CD4-positive, alpha-beta T cell treated with Interleukin-6 for 4 hours (primary cell): ENCODE measurements at regions not wholly inside any gene's neighbourhood (a gene's known extent, or its start where the extent isn't known, plus 50 kb on each side); places are given as distances from the start of the nearest gene placed in this dataset.
"Not testable (repeated sequence)": the region's sequence is repeated elsewhere in the genome, so short reads cannot be mapped to it uniquely, and the experiment has no call there.

Experiments used
- DNase-seq: peaks from one replicate; pipeline ENCODE4 v3.0.0-alpha.2; 2020; ENCODE audit warnings: mixed read lengths

DNA sequence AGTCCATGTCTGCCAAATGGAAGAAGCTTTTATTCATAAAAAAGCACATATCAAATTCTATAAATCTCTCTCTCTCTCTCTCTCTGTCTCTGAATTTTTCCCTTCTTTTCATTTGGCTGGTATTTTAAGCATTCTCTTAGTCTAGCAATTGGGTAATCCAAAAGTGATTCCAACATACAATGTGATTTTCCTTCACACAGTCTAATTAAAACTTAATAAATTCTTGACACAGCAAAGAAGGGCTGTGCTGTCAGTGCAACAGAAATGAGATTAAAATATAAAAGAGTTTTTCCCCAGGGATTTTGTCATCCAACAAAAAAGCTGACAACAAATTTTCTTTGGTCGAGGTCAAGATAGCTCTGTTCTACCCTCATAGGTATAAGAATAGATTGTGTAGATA lies 216.9 kb downstream of the CENPC start:
- no peak for DNase-seq

DNA sequence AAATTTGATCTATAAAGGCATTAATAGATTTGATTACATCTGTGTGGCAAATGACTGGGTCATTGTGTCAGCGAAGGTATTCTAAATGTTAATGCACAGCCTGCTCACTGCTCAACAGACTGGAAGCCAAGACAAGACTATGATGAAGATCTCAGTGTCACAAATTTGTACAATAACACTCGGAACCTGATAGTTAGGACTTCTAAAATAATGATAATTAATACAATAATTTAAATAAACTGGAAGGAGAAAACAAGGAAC lies 217.4 kb downstream of the CENPC start:
- no peak for DNase-seq

DNA sequence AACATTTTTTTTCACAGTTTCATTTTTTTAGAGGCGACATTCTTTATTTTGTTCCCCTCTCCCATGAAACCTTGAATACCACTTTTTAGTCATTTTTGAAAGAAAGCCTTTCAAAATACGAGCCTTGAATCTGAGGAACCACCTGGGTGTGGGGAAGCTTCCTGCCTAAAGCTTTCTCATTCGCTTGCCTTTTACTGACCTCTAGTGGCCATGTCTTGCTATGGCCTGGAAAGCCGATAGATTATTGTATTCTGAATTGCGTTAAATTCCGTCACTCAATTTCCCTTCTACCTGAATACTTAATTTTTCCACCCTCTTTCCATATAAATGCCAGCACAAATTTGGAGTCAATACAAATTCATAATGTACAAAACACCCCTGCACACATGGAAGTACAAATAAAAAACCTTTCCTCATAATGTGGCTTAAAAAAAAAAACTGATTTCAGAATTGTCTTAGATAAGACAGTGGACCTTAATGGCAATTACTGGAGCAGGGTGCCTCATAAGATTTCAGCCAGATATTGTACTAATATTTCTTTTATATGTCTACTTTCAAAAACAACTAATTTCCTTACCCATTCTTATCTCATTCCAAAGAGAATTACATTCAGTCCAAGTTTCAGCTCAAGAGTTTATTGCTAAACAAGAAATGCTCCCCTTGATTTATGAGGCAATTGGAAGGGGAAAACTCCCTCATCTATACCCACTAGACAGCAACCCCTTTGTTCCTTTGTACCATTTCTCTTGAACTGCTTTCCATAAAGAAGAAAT lies 217.9 kb downstream of the CENPC start:
- DNase-seq: peak; percentile 27

DNA sequence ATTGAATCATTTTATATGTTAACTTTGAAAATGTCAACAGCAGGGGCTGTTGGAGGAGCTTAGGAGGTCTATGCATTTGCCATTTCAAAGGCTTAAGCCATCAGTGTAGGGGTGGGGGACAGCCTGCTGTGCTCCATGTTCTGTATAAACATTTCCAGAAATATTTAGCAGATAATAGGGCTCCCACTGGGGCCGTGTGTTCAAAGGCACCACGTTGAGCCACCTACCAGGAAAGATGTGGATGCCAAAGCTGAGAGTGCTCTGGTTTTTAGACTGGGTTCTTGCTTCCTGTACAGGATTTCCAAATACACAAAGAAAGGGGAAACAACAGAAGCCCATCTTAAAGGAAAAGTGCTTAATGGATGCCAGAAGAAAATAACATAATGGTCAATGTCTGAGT lies 219.5 kb downstream of the CENPC start:
- DNase-seq: no peak

DNA sequence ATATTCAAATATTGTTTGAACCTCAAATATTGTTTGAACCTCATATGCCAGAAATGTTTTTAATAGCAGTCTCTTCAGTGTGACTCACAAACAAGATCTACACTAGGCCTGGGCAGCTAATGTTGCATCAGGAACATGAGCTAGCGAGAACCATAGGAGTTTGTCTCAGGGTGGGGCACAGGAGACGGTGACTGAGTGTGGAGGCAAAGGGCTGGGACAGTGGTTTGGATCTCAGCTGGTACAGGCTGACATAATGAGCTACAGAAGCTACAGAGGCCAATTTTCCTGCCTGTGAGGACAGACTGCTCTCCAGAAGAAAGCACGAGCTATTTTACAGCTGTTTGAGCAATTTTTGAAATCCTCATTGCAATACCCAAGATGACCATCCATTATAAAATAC lies 224.7 kb downstream of the CENPC start:
- DNase-seq: no peak

DNA sequence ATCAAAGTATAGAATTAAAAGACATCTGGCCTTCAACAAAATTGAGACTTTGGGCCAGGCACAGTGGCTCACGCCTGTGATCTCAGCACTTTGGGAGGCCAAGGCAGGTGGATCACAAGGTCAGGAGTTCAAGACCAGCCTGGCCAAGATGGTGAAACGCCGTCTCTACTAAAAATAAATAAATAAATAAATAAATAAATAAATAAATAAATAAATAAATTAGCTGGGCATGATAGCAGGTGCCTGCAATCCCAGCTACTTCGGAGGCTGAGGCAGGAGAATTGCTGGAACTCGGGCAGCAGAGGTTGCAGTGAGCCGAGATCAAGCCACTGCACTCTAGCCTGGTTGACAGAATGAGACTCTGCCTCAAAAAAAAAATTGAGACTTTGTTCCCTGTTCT lies 225.7 kb downstream of the CENPC start:
- DNase-seq: not testable (repeated sequence)

DNA sequence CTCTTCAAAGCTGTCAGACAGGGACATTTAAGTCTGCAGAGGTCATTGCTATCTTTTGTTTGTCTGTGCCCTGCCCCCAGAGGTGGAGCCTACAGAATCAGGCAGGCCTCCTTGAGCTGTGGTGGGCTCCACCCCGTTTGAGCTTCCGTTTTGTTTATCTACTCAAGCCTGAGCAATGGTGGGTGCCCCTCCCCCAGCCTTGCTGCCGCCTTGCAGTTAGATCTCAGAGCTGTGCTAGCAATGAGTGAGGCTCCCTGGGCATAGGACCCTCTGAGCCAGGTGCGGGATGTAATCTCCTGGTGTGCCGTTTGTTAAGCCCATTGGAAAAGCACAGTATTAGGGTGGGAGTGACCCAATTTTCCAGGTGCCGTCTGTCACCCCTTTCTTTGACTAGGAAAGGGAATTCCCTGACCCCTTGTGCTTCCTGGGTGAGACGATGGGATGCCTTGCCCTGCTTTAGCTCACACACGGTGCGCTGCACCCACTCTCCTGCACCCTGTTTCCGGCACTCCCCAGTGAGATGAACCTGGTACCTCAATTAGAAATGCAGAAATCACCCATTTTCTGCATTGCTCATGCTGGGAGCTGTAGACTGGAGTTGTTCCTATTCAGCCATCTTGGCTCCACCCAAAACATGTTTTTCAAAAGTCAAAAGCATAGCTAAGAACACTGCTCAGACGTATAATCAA lies 244.7 kb downstream of the CENPC start:
- DNase-seq: not testable (repeated sequence)

DNA sequence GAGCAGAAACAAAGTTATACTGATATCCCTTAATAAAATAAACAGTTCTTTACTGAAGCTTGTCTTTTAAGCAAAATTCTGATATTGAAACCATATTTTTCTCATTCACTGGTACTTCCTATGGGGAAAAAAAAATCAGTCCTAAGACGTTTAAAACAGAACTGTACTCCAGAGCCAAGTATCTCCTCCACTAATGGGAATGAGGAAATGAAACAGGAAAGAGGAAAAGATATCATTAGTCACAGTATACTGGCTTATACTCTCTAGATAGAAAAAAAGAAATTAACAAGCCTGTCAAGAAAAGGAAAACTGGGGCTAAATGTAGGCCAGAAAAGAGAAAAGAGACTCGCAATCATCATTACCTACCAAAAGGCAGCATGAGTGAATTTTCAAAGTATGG lies 252.7 kb downstream of the CENPC start:
- DNase-seq: no peak

DNA sequence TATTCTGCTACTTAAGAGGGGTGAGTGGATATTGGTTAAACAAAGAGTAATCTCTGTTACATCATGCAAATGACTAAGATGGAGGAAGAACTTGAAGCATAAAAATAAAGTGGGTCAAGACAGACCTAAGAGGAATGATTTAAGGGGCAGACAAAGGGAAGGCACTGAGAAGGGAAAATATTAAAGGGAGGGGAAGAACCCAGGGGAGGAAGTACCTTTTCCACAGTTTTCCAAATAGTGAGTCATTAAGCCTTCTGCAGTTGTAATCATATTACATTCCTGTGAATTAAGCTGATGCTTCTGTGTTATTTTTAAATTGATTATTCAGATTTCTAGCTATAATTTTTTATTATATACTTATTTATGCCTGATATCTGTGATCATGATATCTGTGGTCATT lies 253.3 kb downstream of the CENPC start:
- DNase-seq: no peak

DNA sequence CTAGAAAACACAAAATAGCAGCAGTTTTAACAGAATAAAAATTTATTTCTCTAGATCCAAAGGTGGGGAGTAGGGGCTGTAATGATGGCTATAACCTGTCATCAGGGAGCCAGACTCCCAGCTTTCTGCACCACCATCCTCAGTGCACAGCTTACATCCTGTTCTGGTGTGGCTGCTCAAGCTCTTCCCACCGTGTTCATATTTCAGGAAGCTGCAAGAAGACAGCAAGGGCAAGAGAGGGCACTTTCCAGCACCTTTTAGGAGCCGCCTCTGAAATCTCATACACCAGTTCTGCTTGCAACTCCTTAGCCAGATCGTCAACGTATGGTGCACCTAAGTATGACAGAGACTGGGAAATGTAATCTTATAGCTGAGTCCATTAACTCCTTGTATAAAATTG lies 253.7 kb downstream of the CENPC start:
- no peak for DNase-seq

DNA sequence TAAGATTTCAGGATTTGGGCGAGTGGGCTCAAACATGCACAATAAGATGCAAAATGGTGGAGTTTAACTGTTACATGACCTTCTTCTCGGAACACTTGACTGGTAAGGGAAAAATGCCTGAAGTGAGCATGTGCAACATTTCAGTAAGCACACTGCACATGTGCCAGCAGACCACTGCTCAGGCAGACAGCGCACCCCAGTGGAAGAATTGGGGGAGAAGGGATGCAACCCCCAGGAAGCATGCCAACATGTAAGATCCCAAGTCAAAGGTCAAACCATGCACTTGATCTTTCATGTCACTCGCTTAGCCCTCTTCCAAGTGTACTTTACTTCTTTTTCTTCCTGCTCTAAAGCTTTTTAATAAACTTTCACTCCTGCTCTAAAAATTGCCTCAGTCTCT lies 256.3 kb downstream of the CENPC start:
- no peak for DNase-seq

DNA sequence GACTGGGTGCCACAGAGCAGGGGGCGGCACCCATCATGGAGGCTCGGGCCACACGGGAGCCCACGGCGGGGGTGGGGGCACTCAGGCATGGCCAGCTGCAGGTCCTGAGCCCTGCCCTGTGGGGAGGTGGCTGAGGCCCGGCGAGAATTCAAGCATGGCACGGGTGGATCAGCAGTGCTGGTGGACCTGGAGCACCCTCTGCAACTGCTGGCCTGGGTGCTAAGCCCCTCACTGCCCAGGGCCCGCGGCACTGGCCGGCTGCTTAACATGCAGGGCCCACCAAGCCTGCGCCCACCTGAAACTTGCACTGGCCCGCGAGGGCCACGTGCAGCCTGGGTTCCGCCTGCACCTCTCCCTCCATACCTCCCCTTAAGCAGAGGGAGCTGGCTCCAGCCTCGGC lies 258.6 kb downstream of the CENPC start:
- no peak for DNase-seq

DNA sequence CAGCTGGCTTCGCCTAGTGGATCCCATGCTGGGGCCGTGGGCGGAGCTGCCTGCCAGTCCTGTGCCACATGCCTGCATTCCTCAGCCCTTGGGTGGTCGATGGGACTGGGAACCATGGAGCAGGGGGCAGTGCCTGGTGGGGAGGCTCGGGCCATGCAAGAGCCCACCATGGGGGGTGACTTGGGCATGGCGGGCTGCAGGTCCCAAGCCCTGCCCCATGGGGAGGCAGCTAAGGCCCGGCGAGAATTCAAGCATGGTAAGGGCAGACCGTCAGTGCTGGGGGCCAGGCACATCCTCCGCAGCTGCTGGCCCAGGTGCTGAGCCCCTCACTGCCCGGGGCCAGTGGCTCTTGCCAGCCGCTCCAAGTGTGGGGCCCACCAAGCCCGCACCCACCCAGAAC lies 262.6 kb downstream of the CENPC start:
- DNase-seq: peak; percentile 2

DNA sequence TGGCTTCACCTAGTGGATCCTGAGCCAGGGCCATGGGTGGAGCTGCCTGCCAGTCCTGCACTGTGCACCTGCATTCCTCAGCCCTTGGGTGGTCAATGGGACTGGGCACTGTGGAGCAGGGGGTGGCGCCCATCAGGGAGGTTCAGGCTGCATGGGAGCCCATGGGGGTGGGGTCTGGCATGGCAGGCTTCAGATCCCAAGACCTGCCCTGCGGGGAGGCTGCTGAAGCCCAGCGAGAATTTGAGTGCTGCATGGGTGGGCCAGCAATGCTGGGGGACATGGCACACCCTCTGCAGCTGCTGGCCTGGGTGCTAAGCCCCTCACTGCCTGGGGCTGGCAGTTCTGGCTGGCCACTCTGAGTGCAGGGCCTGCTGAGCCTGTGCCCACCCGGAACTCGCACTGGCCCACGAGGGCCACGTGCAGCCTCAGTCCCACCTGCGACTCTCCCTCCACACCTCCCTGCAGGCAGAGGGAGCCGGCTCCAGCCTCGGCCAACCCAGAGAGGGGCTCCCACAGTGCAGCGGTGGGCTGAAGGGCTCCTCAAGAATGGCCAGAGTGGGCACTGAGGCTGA lies 270.0 kb downstream of the CENPC start:
- no peak for DNase-seq

DNA sequence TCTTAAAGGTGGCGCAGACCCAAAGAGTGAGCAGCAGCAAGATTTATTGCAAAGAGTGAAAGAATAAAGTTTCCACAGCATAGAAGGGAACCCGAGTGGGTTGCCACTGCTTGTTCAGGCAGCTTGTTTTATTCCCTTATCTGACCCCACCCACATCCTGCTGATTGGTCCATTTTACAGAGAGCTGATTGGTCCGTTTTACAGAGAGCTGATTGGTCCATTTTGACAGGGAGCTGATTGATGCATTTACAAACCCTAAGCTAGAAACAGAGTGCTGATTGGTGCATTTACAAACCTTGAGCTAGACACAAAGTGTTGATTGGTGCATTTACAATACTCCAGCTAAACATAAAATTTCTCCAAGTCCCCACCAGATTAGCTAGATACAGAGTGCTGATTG lies 270.6 kb downstream of the CENPC start:
- DNase-seq: not testable (repeated sequence)

DNA sequence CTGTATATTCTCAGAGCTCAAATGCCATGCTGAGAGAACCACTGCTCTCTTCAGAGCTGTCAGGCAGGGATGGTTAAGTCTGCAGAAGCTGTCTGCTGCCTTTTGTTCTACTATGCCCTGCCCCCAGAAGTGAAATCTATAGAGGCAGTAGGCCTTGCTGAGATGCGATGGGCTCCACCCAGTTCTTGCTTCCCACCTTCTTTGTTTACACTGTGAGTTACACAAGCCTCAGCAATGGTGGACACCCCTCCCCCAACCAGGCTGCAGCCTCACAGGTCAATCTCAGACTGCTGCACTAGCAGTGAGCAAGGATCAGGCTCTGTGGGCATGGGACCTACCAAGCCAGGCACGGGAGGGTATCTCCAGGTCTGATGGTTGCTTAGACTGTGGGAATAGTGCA lies 271.6 kb downstream of the CENPC start:
- no peak for DNase-seq

DNA sequence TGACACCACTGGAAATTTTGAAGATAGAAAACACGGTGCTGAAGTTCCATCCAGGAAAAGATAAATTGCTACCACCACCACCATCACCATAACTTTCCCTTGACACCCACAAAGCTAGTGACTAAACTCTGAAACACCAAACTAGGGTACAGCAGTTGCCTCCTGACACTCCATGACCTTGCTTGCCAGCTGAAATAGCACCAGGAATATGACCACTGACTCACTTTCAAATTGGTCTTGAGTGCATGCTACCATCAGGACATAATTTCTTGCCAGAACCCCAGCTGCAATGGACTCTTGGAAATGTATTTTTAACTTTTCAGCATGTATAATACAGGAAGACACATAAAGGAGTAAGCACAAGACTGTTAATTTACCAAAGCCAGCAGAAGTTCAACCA lies 283.3 kb downstream of the CENPC start:
- DNase-seq: no peak

DNA sequence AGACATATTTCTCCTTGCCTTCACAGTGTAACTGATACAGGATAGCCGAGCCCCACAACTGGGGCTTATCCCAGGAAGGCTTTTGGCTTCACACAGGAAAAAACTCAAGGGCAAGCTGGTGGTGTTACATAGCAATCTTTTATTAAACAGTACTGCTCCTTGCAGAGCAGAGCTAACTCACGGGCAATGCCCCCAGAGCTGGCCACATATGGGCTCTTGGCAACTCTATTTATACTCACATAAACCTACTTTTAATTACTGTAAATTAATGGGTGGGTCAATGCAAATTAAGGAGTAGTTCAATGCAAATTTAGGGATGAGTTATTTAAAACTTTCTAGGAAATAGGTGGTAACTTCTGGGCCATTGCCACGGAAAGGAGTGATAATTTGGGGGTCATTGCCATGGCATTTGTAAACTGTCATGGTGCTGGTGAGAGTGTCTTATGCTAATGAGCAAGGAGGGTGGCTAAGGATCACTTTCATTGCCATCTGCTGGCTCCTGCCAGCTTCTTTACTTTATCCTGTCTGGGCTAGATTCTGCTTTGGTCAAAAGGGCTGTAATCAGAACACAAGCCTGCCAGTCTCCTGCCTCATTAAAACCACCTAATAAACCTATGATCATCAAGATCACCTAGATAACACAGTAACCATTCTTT lies 288.8 kb downstream of the CENPC start:
- no peak for DNase-seq

DNA sequence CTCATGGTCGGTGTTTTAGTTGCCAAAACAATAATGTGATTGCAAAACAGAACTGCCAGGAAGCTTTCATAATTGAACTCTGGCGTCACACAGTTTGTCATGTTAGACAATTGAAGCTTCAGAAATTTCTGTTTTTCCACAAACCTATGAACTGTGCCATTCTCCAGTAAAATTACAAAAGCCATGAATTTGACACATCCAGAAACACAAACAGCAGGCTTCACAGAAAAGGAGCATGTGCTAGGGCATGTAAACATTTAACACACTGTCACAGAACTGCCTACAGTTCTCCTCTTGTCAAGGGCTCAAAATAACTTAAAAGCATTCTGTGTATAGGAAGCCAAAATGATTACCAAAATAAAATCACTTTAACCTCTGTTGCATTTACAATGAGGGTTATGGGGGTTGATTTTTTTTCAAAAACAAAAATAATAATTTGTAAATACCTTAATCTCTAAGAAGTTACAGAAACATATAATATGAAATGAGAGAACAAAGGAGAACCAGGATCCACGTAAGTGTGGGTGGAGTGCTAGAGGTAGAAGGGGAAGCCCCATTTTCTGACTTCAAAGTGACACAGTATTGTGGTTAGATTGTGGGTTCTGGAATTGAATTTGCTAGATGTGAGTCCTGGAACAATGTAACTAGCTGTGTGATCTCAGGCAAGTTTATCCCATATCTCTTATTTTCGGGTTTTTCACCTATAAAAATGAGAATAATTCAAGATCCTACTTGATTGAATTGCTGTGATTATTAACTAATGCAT lies 295.0 kb downstream of the CENPC start:
- DNase-seq: no peak

DNA sequence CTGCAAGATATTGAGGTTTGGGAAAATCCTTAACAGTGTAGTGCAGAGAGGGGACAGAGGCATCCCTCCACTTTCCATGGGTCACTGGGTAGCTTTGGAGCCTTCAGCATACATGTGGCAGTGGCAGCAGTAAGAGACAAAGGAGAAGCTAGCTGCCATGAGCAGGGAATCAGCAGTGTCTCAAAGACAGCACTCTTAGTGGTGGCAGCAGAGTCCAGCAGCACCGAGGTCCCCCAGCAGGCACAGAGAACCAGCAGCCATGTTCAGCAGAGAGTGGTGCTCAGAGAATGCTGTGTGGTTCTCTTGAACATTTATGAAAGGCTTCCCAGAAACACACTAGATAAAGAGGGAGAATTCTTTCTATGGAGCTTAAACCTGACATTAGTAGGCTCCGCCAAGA lies 308.5 kb downstream of the CENPC start:
- no peak for DNase-seq

DNA sequence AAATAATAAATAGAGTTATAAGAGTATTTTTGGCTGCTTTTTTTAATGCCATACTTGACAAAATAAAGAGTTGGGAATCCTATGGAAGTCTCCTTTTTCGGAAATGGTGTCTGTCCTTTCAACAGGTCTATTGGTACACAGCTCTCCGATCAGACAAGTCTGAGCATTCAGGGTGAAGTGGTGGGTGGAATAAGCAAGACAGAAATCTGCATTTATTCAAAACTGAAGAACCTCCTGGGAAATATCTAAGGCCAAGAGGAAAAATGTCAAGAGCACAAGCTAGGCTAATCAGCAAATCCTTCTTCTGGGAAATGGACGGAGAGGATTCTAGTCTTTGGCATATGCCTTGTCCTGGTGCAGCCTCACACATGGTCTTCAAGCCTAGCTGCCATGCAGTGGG lies 309.0 kb downstream of the CENPC start:
- no peak for DNase-seq

DNA sequence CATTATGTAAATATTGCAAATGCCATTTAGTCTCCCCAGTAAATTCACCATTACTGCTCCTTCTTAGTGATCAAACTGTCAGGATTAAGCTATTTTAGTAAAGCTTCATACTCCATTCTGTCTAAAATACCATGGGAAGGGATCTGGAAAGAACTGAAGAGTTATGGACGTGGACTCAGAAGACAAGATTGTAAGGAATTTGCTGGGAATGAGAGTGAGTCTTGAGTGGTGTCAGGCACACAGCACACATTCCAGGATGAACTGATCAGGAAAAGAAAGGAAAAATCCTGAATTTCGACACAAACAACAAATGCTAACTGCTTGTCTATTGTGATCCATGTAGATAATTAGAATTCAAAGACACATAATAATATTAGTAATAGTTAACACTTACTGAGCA lies 311.0 kb downstream of the CENPC start:
- no peak for DNase-seq

DNA sequence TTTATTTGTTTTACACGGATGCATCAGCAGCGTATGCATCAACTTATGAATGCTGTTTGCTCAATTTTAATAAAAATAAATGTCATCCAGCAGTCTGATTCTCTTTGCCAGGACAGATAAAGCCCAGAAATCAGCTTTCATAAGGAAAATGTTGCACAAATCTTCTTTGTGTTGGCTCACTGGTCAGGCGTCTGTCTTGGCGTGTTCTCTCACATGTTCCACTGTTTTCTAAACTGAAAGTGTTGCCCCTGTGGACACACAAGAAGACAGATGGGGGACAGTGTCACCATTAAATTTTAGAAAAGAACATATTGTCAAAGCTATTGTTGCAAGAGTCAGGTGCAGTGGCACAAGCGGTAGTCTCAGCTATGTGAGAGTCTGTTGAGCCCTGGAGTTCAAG lies 316.2 kb downstream of the CENPC start:
- no peak for DNase-seq
